Fibroblast of lung (primary cell): ENCODE measurements at regions not wholly inside any gene's neighbourhood (a gene's known extent, or its start where the extent isn't known, plus 50 kb on each side); places are given as distances from the start of the nearest gene placed in this dataset.

Experiments
- DNase-seq, 2 donors: peaks; one replicate each; pipeline versions ENCODE4 v3.0.0 to v3.0.0-alpha.2; 2010; ENCODE audit warnings: low read depth in 2 of 2
- H2AFZ ChIP-seq: 2 replicates; pipeline ENCODE4 v1.5.1; 2012; ENCODE audit warnings: low read length, control low read depth, inconsistent platforms
- H3K27ac ChIP-seq: 2 replicates; pipeline ENCODE4 v1.5.1; 2011; ENCODE audit warnings: low read length, control low read depth; ENCODE audit not compliant: insufficient read depth
- H3K27me3 ChIP-seq: 2 replicates; pipeline ENCODE4 v1.5.1; 2011; ENCODE audit warnings: mild to moderate bottlenecking, low read length; ENCODE audit not compliant: control insufficient read depth, insufficient read depth
- H3K36me3 ChIP-seq: 2 replicates; pipeline ENCODE4 v1.5.1; 2011; ENCODE audit warnings: low read length; ENCODE audit not compliant: control insufficient read depth, insufficient read depth
- H3K4me1 ChIP-seq: 2 replicates; pipeline ENCODE4 v1.5.1; 2011; ENCODE audit warnings: low read length; ENCODE audit not compliant: control insufficient read depth, insufficient read depth; ENCODE audit errors: extremely low read depth
- H3K4me2 ChIP-seq: 2 replicates; pipeline ENCODE4 v1.5.1; 2011; ENCODE audit warnings: low read length, control low read depth; ENCODE audit not compliant: insufficient read depth; ENCODE audit errors: extremely low read depth
- H3K4me3 ChIP-seq, 4 experiments: fragments of 200-600 bp in 1 of 4; sonication (generic) in 1 of 4; replicated peaks in 1 of 4; 2 replicates each; pipeline ENCODE4 v1.5.1; 2011 to 2016; ENCODE audit warnings: low read length in 4 of 4, low read depth in 3 of 4, mild to moderate bottlenecking in 3 of 4, control low read depth in 2 of 4, inconsistent platforms in 1 of 4, mixed read lengths in 1 of 4; ENCODE audit not compliant: insufficient read depth in 1 of 4; ENCODE audit errors: control extremely low read depth in 1 of 4
- H3K79me2 ChIP-seq: 2 replicates; pipeline ENCODE4 v1.5.1; 2012; ENCODE audit warnings: mild to moderate bottlenecking, low read length, inconsistent platforms; ENCODE audit not compliant: control insufficient read depth, insufficient read depth
- H3K9ac ChIP-seq: 2 replicates; pipeline ENCODE4 v1.5.1; 2011; ENCODE audit warnings: mild to moderate bottlenecking, low read length, control low read depth; ENCODE audit not compliant: insufficient read depth
- H3K9me3 ChIP-seq: 2 replicates; pipeline ENCODE4 v1.5.1; 2012; ENCODE audit warnings: low read depth, low read length; ENCODE audit not compliant: control insufficient read depth, insufficient read depth
- H4K20me1 ChIP-seq: 2 replicates; pipeline ENCODE4 v1.5.1; 2011; ENCODE audit warnings: low read length; ENCODE audit not compliant: control insufficient read depth, insufficient read depth; ENCODE audit errors: extremely low read depth
- CTCF ChIP-seq, 2 donors: IDR thresholded peaks in 1 of 2; conservative IDR thresholded peaks in 1 of 2; 1 replicate in 1 of 2; 2 replicates in 1 of 2; pipeline ENCODE4 v1.5.1; 2011 to 2012; ENCODE audit warnings: low read length in 2 of 2, control low read depth in 1 of 2, inconsistent platforms in 1 of 2, low read depth in 1 of 2, mild to moderate bottlenecking in 1 of 2
- EZH2 ChIP-seq: IDR thresholded peaks from 2 replicates; pipeline ENCODE4 v1.5.1; 2012; ENCODE audit warnings: low read length, control low read depth, mild to moderate bottlenecking; ENCODE audit errors: missing control alignments

- H3K36me3 ChIP-seq: no peaks in the 10 kb centered on the region
- H3K9me3 ChIP-seq: no peaks in the 10 kb centered on the region
- no peaks in the 10 kb centered on the region for H3K27me3 ChIP-seq
- no peaks in the 10 kb centered on the region for H3K79me2 ChIP-seq
- H3K4me2 ChIP-seq: no peak overlapping the region
- no peaks in the 10 kb centered on the region for H3K4me1 ChIP-seq
- H4K20me1 ChIP-seq: no peaks in the 10 kb centered on the region
- DNase-seq: no peak
- no peak overlapping the region for H3K4me3 ChIP-seq
- no peak overlapping the region for H3K9ac ChIP-seq
- no peak overlapping the region for H2AFZ ChIP-seq
- TF ChIP-seq CTCF (conservative IDR thresholded peaks at IDR 0.05 in 1 of 2, IDR thresholded peaks at IDR 0.05 in 1 of 2; ENCODE audit: low read depth in 1 of 2, low read length in 2 of 2) (no peak), EZH2 (no peak)
- H3K27ac ChIP-seq: no peak overlapping the region
Observed at GRCh38 chr10:123560301-123561140, 105.6 kb upstream of the GPR26 start.

GRCh38 chr10:123561141-123561440, 105.1 kb upstream of the GPR26 start:
- no peak overlapping the region for H3K4me2 ChIP-seq
- H3K9me3 ChIP-seq: no peaks in the 10 kb centered on the region
- DNase-seq: no peak
- H3K4me3 ChIP-seq: no peak overlapping the region
- no peak overlapping the region for H3K9ac ChIP-seq
- no peaks in the 10 kb centered on the region for H3K4me1 ChIP-seq
- H2AFZ ChIP-seq: no peak overlapping the region
- no peak overlapping the region for H3K27ac ChIP-seq
- no peaks in the 10 kb centered on the region for H4K20me1 ChIP-seq
- no peaks in the 10 kb centered on the region for H3K36me3 ChIP-seq
- no peaks in the 10 kb centered on the region for H3K27me3 ChIP-seq
- no peaks in the 10 kb centered on the region for H3K79me2 ChIP-seq
- TF ChIP-seq EZH2 (no peak), CTCF (conservative IDR thresholded peaks at IDR 0.05 in 1 of 2, IDR thresholded peaks at IDR 0.05 in 1 of 2; ENCODE audit: low read depth in 1 of 2, low read length in 2 of 2) (no peak)

- no peak for DNase-seq
- Histone ChIP-seq H4K20me1 (no peaks in the 10 kb centered on the region), H3K9me3 (no peaks in the 10 kb centered on the region), H3K27me3 (no peaks in the 10 kb centered on the region), H3K36me3 (no peaks in the 10 kb centered on the region), H3K9ac (no peak overlapping the region), H3K4me1 (no peaks in the 10 kb centered on the region), H3K79me2 (no peaks in the 10 kb centered on the region), H3K4me2 (no peak overlapping the region), H2AFZ (no peak overlapping the region), H3K4me3 (no peak overlapping the region), H3K27ac (no peak overlapping the region)
- TF ChIP-seq CTCF (conservative IDR thresholded peaks at IDR 0.05 in 1 of 2, IDR thresholded peaks at IDR 0.05 in 1 of 2; ENCODE audit: low read depth in 1 of 2, low read length in 2 of 2) (no peak), EZH2 (no peak)
Observed at GRCh38 chr10:123562387-123562786, 103.8 kb upstream of the GPR26 start.
